GM12872 (cell line): ENCODE measurements at regions not wholly inside any gene's neighbourhood (a gene's known extent, or its start where the extent isn't known, plus 50 kb on each side); places are given as distances from the start of the nearest gene placed in this dataset.

Experiments
- CTCF ChIP-seq: IDR thresholded peaks from 3 replicates; pipeline ENCODE4 v1.5.1; 2011; ENCODE audit warnings: low read depth, mild to moderate bottlenecking, low read length, moderate library complexity; ENCODE audit not compliant: insufficient read depth

- TF ChIP-seq CTCF = no peak
Measured at GRCh38 chr14:71286126-71286525, 378.9 kb downstream of the PCNX1 start.

- no peak for TF ChIP-seq CTCF
Measured at GRCh38 chr14:71287567-71287966, 380.3 kb downstream of the PCNX1 start.

DNA sequence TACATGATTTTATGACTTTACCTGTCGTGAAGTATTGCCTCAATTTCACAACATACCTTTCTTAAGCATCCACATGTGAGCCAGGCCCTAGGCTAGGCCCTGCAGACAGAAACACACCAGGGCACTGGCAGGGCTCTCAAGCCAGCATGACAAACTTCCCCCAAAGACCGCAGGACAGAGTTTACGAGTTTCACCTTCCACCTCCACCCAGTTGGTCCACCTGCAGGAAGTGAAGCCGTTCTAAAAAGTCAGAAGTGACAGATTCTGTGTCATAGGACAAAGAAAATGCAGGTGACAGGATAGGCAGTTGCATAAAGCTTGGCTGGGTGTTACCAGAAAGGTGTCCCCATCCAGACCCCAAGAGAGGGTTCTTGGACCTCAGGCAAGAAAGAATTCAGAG lies 382.3 kb downstream of the PCNX1 start:
- TF ChIP-seq CTCF = no peak

DNA sequence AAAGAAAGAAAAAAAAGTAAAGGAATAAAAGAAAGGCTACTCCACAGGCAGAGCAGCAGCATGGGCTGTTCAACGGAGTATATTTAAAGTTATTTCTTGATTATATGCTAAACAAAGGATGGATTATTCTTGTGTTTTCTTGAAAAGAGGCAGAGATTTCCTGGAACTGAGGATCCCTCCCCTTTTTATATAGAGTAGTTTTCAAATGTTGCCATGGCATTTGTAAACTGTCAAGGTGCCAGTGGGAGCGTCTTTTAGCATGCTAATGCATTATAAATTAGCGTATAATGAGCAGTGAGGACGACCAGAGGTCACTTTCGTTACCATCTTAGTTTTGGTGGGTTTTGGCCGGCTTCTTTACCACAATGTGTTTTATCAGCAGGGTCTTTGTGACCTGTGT lies 383.0 kb downstream of the PCNX1 start:
- no peak for TF ChIP-seq CTCF

DNA sequence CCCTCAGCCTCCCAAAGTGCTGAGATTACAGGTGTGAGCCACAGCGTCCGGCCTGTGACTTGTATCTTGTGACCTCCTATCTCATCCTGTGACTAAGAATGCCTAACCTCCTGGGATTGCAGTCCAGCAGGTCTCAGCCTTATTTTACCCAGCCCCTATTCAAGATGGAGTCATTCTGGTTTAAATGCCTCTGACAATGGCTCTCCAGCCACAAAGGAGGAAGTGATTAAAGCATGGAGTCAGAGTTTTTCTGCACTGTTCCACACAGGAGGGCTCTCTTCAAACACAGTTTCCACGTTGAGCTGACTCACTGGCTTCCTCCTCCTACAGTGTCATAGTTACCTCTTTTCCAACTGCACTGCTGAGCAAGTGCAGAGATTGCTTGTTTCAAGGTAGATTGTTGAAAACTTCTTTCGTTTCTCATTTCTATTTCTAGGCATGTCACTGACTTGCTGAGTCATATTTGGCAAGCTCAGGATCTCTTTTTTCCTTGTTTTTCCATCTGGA lies 383.8 kb downstream of the PCNX1 start:
- TF ChIP-seq CTCF = no peak

- no peak for TF ChIP-seq CTCF
Measured at GRCh38 chr14:71296184-71296583, 388.9 kb downstream of the PCNX1 start.

GRCh38 chr14:71300566-71301330 lies 393.5 kb downstream of the PCNX1 start:
- no peak for TF ChIP-seq CTCF
